Motor neuron (in vitro differentiated cells): ENCODE measurements at regions not wholly inside any gene's neighbourhood (a gene's known extent, or its start where the extent isn't known, plus 50 kb on each side); places are given as distances from the start of the nearest gene placed in this dataset.
A peak's percentile ranks its signal among the peaks of the same experiment; 100 is the strongest.

Experiments
- ATAC-seq, 8 experiments: fragments of 200-7000 bp; cut with Tn5 transposase; replicated peaks in 6 of 8; 2 replicates each; pipeline ENCODE4 v1.8.0; 2021; ENCODE audit warnings: mild to moderate bottlenecking in 8 of 8, moderate library complexity in 8 of 8
- H3K27ac ChIP-seq, 2 donors: fragments of 250-450 bp; sonication (Bioruptor Pico); 2 replicates each; pipeline ENCODE4 v1.9.0; 2021; ENCODE audit warnings: antibody characterized with exemption in 2 of 2, mild to moderate bottlenecking in 2 of 2, moderate library complexity in 1 of 2
- H3K4me1 ChIP-seq, 2 donors: fragments of 250-450 bp; sonication (Bioruptor Pico); replicated peaks in 1 of 2; 2 replicates each; pipeline ENCODE4 v1.6.1; 2021; ENCODE audit warnings: antibody characterized with exemption in 2 of 2, mild to moderate bottlenecking in 2 of 2, moderate library complexity in 1 of 2
- H3K4me3 ChIP-seq, 5 donors: fragments of 250-450 bp; sonication (Bioruptor Pico); 2 replicates each; pipeline ENCODE4 v1.9.0; 2021; ENCODE audit warnings: antibody characterized with exemption in 5 of 5, mild to moderate bottlenecking in 5 of 5, moderate library complexity in 4 of 5
- WGBS, 10 experiments: fragments of 450-650 bp; shearing (Covaris generic); methylation state at CpG; one replicate each; pipeline ENCODE4 v1.0.0; 2022; 5-methylcytosine and 5-hydroxymethylcytosine counted together
- in situ Hi-C, 9 experiments: fragments of 400-800 bp; cut with MboI; loops; one replicate each; pipeline ENCODE4 v1.15.0; 2021; ENCODE audit warnings: low sequenced_read_pairs in 9 of 9, low pct_unique_long_range_greater_than_20kb in 2 of 9; ENCODE audit not compliant: unreplicated experiment in 9 of 9

GRCh38 chr21:25326181-25326580, 281.1 kb downstream of the MRPL39 start:
- no peak for ATAC-seq

GRCh38 chr21:25324666-25325065, 282.6 kb downstream of the MRPL39 start:
- ATAC-seq = peak in 1 of 8 experiments; percentile 20
- Histone ChIP-seq H3K4me1 (no peaks in the 10 kb centered on the region), H3K27ac (no peak overlapping the region), H3K4me3 (no peak overlapping the region)
- in situ Hi-C loops = no loop called here
- 42 to 90% (median 85%) methylated on average over 4 to 6 of the region's 6 CpGs; no CpG with 5 or more reads in 2 of the 10 experiments for WGBS, 10 experiments

More at GRCh38 chr21:25326181-25326580, 281.1 kb downstream of the MRPL39 start:
- H3K4me3 ChIP-seq = no peak overlapping the region
- in situ Hi-C loops = no loop called here
- WGBS, 10 experiments = 43 to 100% (median 92%) methylated on average over 1 to 2 of the region's 2 CpGs
- no peaks in the 10 kb centered on the region for H3K4me1 ChIP-seq
- H3K27ac ChIP-seq = no peak overlapping the region

- no peak overlapping the region for H3K27ac ChIP-seq
- no peak for ATAC-seq
- 47 to 100% (median 91%) methylated on average over 4 to 7 of the region's 7 CpGs for WGBS, 10 experiments
- H3K4me1 ChIP-seq = no peaks in the 10 kb centered on the region
- H3K4me3 ChIP-seq = no peak overlapping the region
- in situ Hi-C loops = no loop called here
Measured at GRCh38 chr21:25323356-25323949, 283.8 kb downstream of the MRPL39 start.

- in situ Hi-C loops = no loop called here
- WGBS, 10 experiments = 0 to 93% (median 47%) methylated on average over 1 of the region's 1 CpG; no CpG with 5 or more reads in 2 of the 10 experiments
Measured at GRCh38 chr21:25314247-25314646, 293.0 kb downstream of the MRPL39 start.

GRCh38 chr21:25313829-25314228, 293.5 kb downstream of the MRPL39 start:
- no peaks in the 10 kb centered on the region for H3K4me1 ChIP-seq
- H3K27ac ChIP-seq = no peak overlapping the region
- 0 to 93% (median 58%) methylated on average over 2 to 3 of the region's 3 CpGs for WGBS, 10 experiments
- peak in 1 of 8 experiments; percentile 33 for ATAC-seq
- H3K4me3 ChIP-seq = no peak overlapping the region
- in situ Hi-C loops = no loop called here

More at GRCh38 chr21:25314247-25314646, 293.0 kb downstream of the MRPL39 start:
- H3K4me3 ChIP-seq = no peak overlapping the region
- H3K27ac ChIP-seq = no peak overlapping the region
- ATAC-seq = no peak
- H3K4me1 ChIP-seq = no peaks in the 10 kb centered on the region

- Histone ChIP-seq H3K4me3 (no peak overlapping the region), H3K4me1 (no peaks in the 10 kb centered on the region), H3K27ac (no peak overlapping the region)
- ATAC-seq = peak in 4 of 8 experiments; percentile 53 to 81 (median 76)
- in situ Hi-C loops = no loop called here
- 20 to 100% (median 80%) methylated on average over 1 of the region's 1 CpG; no CpG with 5 or more reads in 3 of the 10 experiments for WGBS, 10 experiments
Measured at GRCh38 chr21:25307489-25307888, 299.8 kb downstream of the MRPL39 start.

- Histone ChIP-seq H3K4me3 (no peak overlapping the region), H3K27ac (no peak overlapping the region), H3K4me1 (no peaks in the 10 kb centered on the region)
- ATAC-seq = no peak
- in situ Hi-C loops = no loop called here
- WGBS, 10 experiments = 3 to 85% (median 33%) methylated on average over 1 to 4 of the region's 4 CpGs; no CpG with 5 or more reads in 1 of the 10 experiments
Measured at GRCh38 chr21:25304611-25305010, 302.7 kb downstream of the MRPL39 start.

DNA sequence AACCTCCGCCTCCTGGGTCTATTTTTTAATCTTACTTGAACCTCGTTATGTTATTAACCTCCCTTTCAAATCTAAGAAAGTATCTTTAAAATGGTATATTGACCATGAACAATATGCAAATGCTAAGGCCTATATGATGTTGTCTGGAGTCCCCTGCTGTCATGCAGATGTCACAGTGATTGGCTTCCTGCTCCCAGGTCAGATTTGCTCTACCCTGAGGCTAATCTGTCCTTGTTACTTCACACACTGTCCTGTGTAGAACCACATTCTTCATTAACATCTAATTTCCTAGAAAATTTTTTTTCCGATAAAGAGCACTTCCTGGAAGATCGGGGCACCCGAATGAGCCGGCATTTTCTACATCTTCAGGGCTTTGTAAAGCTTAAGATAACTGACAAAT, 306.6 kb downstream of the MRPL39 start:
- Histone ChIP-seq H3K27ac (no peak overlapping the region), H3K4me1 (no peaks in the 10 kb centered on the region), H3K4me3 (no peak overlapping the region)
- 52 to 96% (median 73%) methylated on average over 2 to 6 of the region's 6 CpGs for WGBS, 10 experiments
- in situ Hi-C loops = no loop called here
- ATAC-seq = no peak

- in situ Hi-C loops = no loop called here
- 11 to 100% (median 82%) methylated on average over 1 to 2 of the region's 2 CpGs for WGBS, 10 experiments
- Histone ChIP-seq H3K4me3 (no peak overlapping the region), H3K4me1 (no peaks in the 10 kb centered on the region), H3K27ac (no peak overlapping the region)
- no peak for ATAC-seq
Measured at GRCh38 chr21:25298512-25299491, 308.5 kb downstream of the MRPL39 start.

DNA sequence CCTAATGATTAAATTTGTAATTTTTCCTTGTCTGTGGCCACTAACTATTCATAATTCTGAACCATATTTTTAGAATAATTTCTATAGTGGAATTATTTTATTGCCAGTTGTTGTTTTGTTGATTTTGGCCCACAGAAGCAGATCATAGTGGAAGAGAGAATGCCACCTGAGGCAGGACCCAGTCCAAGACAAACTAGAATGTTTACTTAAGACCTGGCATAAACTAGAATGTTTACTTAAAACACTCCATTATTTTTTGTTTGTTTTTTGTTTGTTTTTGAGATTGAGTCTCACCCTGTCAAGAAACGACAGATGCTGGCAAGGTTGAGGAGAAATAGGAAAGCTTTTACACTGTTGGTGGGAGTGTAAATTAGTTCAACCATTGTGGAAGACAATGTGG, 310.2 kb downstream of the MRPL39 start:
- no peak for ATAC-seq
- H3K27ac ChIP-seq = no peak overlapping the region
- H3K4me1 ChIP-seq = no peaks in the 10 kb centered on the region
- in situ Hi-C loops = no loop called here
- 0 to 100% (median 69%) methylated on average over 1 of the region's 1 CpG; no CpG with 5 or more reads in 2 of the 10 experiments for WGBS, 10 experiments
- no peak overlapping the region for H3K4me3 ChIP-seq

GRCh38 chr21:25296252-25296651, 311.0 kb downstream of the MRPL39 start:
- ATAC-seq = peak in 2 of 8 experiments; percentile 65 to 91
- Histone ChIP-seq H3K4me3 (no peak overlapping the region), H3K27ac (no peak overlapping the region), H3K4me1 (no peaks in the 10 kb centered on the region)
- in situ Hi-C loops = no loop called here
- 10 to 89% (median 56%) methylated on average over 1 to 5 of the region's 5 CpGs; no CpG with 5 or more reads in 2 of the 10 experiments for WGBS, 10 experiments

- in situ Hi-C loops = no loop called here
- 24 to 89% (median 74%) methylated on average over 1 to 6 of the region's 6 CpGs for WGBS, 10 experiments
- Histone ChIP-seq H3K4me3 (no peak overlapping the region), H3K4me1 (no peaks in the 10 kb centered on the region), H3K27ac (no peak overlapping the region)
- no peak for ATAC-seq
Measured at GRCh38 chr21:25292396-25292795, 314.9 kb downstream of the MRPL39 start.

- Histone ChIP-seq H3K4me3 (no peak overlapping the region), H3K4me1 (no peaks in the 10 kb centered on the region), H3K27ac (no peak overlapping the region)
- in situ Hi-C loops = no loop called here
- peak in 3 of 8 experiments; percentile 41 to 75 (median 50) for ATAC-seq
- WGBS, 10 experiments = 40 to 80% (median 61%) methylated on average over 1 to 4 of the region's 6 CpGs; no CpG with 5 or more reads in 5 of the 10 experiments
Measured at GRCh38 chr21:25283720-25284119, 323.6 kb downstream of the MRPL39 start.
